ENCODE measurements at regions not wholly inside any gene's neighbourhood (a gene's known extent, or its start where the extent isn't known, plus 50 kb on each side); places are given as distances from the start of the nearest gene placed in this dataset.

GRCh38 chr1:199832451-199832850 lies 195.1 kb upstream of the NR5A2 start:
- ATAC-seq: no peak
- no peak for TF ChIP-seq ZFP3 (CRISPR knock-in tag; IDR thresholded peaks at IDR 0.05)
- no peak for TF ChIP-seq PPARA (CRISPR knock-in tag; IDR thresholded peaks at IDR 0.05; ENCODE audit: borderline replicate concordance)
- no peak for TF ChIP-seq TSHZ2 (CRISPR knock-in tag; IDR thresholded peaks at IDR 0.05)
- no peak for TF ChIP-seq CSRNP3 (CRISPR knock-in tag; IDR thresholded peaks at IDR 0.05)
- TF ChIP-seq ZNF565 (CRISPR knock-in tag; conservative IDR thresholded peaks at IDR 0.05; ENCODE audit: low read depth): no peak
- TF ChIP-seq POU6F1 (CRISPR knock-in tag; IDR thresholded peaks at IDR 0.05; ENCODE audit: borderline replicate concordance, low read depth): no peak
- TF ChIP-seq OSR1 (CRISPR knock-in tag; IDR thresholded peaks at IDR 0.05): no peak
- no peak for TF ChIP-seq RARB (CRISPR knock-in tag; IDR thresholded peaks at IDR 0.05)
- TF ChIP-seq ZNF8 (CRISPR knock-in tag; IDR thresholded peaks at IDR 0.05): no peak
- no peak for TF ChIP-seq ARNTL (CRISPR knock-in tag; IDR thresholded peaks at IDR 0.05; ENCODE audit: borderline replicate concordance, low read depth)
- no peak for TF ChIP-seq PATZ1 (CRISPR knock-in tag; IDR thresholded peaks at IDR 0.05; ENCODE audit: borderline replicate concordance)
- no peak for TF ChIP-seq TOX (CRISPR knock-in tag; IDR thresholded peaks at IDR 0.05; ENCODE audit: borderline replicate concordance)
- TF ChIP-seq ISL1 (CRISPR knock-in tag; IDR thresholded peaks at IDR 0.05): no peak
- TF ChIP-seq TCF4 (CRISPR knock-in tag; IDR thresholded peaks at IDR 0.05; ENCODE audit: borderline replicate concordance): no peak
- no peak for TF ChIP-seq ESRRG (CRISPR knock-in tag; IDR thresholded peaks at IDR 0.05)

- ATAC-seq: no peak
- TF ChIP-seq ARNTL (CRISPR knock-in tag; IDR thresholded peaks at IDR 0.05; ENCODE audit: borderline replicate concordance, low read depth): no peak
- no peak for TF ChIP-seq RARB (CRISPR knock-in tag; IDR thresholded peaks at IDR 0.05)
- TF ChIP-seq SNAI2 (CRISPR knock-in tag; IDR thresholded peaks at IDR 0.05): no peak
- TF ChIP-seq CSRNP3 (CRISPR knock-in tag; IDR thresholded peaks at IDR 0.05): no peak
- TF ChIP-seq ZFP30 (CRISPR knock-in tag; IDR thresholded peaks at IDR 0.05): no peak
- no peak for TF ChIP-seq ISL1 (CRISPR knock-in tag; IDR thresholded peaks at IDR 0.05)
- TF ChIP-seq OSR1 (CRISPR knock-in tag; IDR thresholded peaks at IDR 0.05): no peak
- no peak for TF ChIP-seq ZNF565 (CRISPR knock-in tag; conservative IDR thresholded peaks at IDR 0.05; ENCODE audit: low read depth)
- no peak for TF ChIP-seq CSDC2 (CRISPR knock-in tag; IDR thresholded peaks at IDR 0.05)
- TF ChIP-seq ZNF8 (CRISPR knock-in tag; IDR thresholded peaks at IDR 0.05): no peak
- TF ChIP-seq CREB5 (CRISPR knock-in tag; IDR thresholded peaks at IDR 0.05; ENCODE audit: low read depth): no peak
- TF ChIP-seq BACH2 (CRISPR knock-in tag; IDR thresholded peaks at IDR 0.05; ENCODE audit: borderline replicate concordance): no peak
- no peak for TF ChIP-seq TOX (CRISPR knock-in tag; IDR thresholded peaks at IDR 0.05; ENCODE audit: borderline replicate concordance)
- no peak for TF ChIP-seq TSHZ2 (CRISPR knock-in tag; IDR thresholded peaks at IDR 0.05)
- no peak for TF ChIP-seq PATZ1 (CRISPR knock-in tag; IDR thresholded peaks at IDR 0.05; ENCODE audit: borderline replicate concordance)
- TF ChIP-seq POU6F1 (CRISPR knock-in tag; IDR thresholded peaks at IDR 0.05; ENCODE audit: borderline replicate concordance, low read depth): no peak
- no peak for TF ChIP-seq ZNF70 (CRISPR knock-in tag; IDR thresholded peaks at IDR 0.05)
Measured at GRCh38 chr1:199834711-199835110, 192.8 kb upstream of the NR5A2 start.
